ENCODE measurements at regions not wholly inside any gene's neighbourhood (a gene's known extent, or its start where the extent isn't known, plus 50 kb on each side); places are given as distances from the start of the nearest gene placed in this dataset.
"Not testable (repeated sequence)": the region's sequence is repeated elsewhere in the genome, so short reads cannot be mapped to it uniquely, and the experiment has no call there.

GRCh38 chr18:60200558-60200957 lies 172.0 kb downstream of the MC4R start:
- no peak for DNase-seq

- no peak for DNase-seq
Measured at GRCh38 chr18:60199505-60199904, 173.1 kb downstream of the MC4R start.

GRCh38 chr18:60197671-60198462 lies 174.7 kb downstream of the MC4R start:
- DNase-seq, result no peak

GRCh38 chr18:60196836-60197606 lies 175.6 kb downstream of the MC4R start:
- no peak for DNase-seq

GRCh38 chr18:60193780-60194179 lies 178.8 kb downstream of the MC4R start:
- DNase-seq, result no peak

DNA sequence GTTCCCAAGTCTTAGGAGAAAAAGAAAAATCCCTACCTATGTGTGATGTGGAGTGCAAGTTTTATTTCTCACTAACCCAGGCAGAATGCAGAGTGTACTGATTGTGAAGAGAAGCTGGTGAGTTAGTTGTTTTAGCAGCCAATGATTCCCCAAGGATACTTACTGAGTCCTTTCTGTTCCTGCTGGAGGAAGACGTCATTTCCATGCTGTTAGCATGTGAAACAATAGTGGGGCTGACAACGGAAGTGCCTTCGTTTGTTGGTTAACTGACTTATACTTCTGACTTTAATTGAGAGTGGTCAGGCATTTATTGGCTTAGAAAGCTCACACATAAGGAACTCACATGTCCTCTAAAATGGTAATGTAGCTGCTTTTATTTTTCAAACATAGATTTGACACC lies 180.6 kb downstream of the MC4R start:
- DNase-seq, result no peak

DNA sequence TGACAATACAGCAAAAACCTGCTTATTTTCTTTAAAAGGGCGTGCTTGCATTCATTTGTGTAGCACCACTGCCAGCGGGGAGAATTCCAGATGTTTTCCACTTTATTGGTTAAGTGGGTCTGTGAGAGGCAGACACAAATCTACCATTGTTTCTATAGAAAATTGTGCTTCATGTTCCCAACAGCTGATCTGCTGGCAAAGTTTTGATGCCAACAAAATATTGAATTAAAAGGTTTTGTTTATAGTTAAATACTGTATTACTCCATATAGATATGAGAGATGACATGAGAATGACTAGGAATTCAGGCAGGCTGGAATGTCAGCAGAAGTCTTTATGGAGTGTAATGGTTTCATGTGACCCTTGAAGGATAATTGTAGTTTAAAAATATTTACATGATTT lies 182.7 kb downstream of the MC4R start:
- DNase-seq, result no peak

- DNase-seq, result no peak
Measured at GRCh38 chr18:60188958-60189357, 183.6 kb downstream of the MC4R start.

GRCh38 chr18:60182223-60182622 lies 190.4 kb downstream of the MC4R start:
- DNase-seq, result no peak

- DNase-seq, result no peak
Measured at GRCh38 chr18:60180671-60181070, 191.9 kb downstream of the MC4R start.

DNA sequence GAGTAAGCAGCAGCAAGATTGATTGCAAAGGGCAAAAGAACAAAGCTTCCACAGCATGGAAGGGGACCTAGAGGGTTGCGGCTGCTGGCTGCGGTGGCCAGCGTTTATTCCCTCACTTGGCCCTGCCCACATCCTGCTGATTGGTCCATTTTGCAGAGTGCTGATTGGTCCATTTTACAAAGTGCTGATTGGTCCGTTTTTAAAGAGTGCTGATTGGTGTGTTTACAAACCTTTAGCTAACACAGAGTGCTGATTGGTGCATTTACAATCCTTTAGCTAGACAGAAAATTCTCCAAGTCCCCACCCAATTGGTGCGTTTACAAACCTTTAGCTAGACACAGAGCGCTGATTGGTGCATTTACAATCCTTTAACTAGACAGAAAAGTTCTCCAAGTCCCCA lies 194.4 kb downstream of the MC4R start:
- not testable (repeated sequence) for DNase-seq

DNA sequence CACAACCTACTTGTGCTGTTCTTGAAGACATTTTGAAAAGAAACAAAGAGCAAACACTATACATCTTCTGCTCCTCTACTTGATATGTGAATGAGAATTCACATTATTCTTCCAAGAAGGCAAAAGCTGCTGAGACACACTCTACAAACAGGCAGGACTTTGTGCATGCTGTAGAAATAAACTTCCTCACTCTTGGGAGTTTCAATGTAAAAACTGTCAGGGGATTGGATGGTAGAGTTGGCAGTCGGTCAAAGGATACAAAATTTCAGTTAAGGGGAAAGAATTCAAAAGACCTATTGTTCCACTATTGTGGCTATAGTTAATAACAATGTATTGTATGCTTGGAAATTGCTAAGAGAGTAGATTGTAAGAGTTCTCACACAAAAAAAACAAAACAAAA lies 196.3 kb downstream of the MC4R start:
- no peak for DNase-seq

DNA sequence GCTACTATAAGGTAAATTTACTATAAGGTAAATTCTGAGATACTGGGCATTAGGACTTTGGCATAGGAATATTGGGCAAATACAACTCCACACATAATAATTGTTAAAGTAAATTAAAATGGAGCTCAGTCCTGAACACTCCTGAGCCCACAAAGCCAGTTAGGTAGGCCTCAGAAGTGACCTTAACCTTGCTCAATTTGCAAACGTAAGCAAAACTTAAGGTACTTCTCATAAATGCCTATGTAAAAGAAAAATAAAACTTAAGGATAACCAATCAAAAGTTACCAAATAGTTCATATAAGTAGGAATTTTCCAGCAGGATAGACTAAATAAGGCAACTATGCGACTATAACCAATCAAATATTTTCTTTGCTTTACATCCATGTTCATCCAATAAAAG lies 197.7 kb downstream of the MC4R start:
- DNase-seq, result no peak

DNA sequence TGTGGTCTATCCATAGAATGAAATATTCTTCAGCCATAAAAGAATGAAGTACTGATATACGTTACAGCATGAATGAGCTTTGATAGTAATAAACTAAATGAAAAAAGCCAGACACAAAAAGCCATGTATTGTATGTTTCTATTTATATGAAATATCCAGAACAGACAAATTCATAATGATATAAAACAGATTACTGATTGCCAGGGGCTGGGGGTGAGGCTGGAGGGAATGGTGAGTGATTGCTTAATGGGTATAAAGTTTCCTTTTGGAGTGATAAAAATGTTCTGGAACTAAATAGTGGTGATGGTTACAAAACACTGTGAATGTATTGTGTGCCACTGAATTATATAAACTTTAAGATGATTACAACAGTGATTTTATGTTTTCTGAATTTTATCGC lies 200.5 kb downstream of the MC4R start:
- no peak for DNase-seq

DNA sequence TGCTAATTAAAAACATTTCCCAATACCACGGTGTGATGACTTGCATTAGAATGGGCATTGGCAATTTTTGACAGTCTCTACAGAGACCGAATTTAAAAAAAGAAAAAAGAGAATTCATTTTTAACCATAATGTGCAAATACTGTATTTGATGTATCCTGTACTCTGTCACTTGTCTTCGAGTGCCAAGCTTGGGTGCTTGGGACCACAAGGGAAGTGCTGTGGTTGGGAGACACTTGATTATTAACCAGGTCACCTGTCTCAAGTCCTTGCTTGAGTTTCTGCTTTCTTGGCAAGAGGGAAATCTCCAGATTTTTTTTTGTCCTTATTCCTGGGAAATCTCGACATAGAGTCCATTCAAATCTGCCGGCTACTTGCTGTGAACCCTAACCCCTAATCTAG lies 209.0 kb downstream of the MC4R start:
- DNase-seq, result no peak

DNA sequence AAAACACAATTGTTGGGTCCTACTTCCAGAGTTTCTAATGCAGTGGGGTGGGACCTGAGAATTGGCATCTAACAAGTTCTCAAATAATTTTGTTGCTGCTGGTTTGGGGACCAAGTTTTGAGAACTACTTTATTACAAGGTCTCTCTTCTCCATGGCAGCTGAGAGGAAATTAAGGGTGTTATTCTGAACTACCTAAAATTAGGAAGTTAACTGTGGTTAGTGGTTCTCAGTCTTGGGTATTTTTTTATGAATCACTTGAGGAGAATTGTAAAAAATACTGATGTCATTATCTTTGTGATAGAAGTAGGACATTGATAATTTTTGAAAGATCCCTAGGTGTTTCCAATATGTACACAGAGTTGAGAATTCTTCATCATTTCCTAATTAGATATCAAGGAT lies 210.2 kb downstream of the MC4R start:
- DNase-seq, result no peak

- no peak for DNase-seq
Measured at GRCh38 chr18:60157810-60158209, 214.8 kb downstream of the MC4R start.

DNA sequence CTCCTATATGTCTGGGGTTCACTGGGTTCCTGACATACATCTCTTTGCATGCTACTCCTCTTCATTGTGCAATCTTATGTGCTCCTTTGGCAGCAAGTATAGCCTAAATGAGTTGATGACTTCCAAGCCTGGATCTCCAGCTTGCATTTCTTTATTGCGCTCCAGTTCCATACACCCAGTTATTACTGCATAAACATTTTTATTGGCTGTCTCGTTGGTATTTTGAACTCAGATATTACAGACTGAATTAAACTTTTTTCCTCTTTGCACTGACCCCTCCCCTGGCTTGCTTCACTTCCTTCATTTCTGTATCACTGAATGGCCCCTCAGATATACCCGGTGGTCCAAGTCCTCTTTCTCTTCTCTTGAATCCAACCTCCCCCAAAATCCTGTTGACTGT lies 219.2 kb downstream of the MC4R start:
- DNase-seq, result no peak

- no peak for DNase-seq
Measured at GRCh38 chr18:60149316-60149715, 223.3 kb downstream of the MC4R start.

DNA sequence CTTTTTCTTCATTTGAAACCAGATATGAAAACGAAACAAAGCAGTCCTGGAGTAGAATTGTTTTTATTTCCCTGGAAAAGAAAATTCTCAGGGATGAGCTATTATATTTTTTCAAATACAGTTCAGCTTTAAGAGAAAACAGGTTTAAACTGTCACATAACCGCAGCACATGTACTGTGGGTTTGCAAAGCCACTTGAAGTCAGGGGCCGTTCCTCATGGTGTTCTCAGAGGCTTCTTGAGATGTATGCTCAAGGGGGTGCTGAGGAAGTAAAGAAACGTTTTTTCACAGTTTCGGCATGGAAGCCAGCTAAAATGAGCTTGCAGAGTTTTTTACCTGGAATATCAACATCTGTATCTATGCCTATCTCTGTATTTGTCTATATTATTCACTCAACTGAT lies 225.3 kb downstream of the MC4R start:
- DNase-seq, result no peak

DNA sequence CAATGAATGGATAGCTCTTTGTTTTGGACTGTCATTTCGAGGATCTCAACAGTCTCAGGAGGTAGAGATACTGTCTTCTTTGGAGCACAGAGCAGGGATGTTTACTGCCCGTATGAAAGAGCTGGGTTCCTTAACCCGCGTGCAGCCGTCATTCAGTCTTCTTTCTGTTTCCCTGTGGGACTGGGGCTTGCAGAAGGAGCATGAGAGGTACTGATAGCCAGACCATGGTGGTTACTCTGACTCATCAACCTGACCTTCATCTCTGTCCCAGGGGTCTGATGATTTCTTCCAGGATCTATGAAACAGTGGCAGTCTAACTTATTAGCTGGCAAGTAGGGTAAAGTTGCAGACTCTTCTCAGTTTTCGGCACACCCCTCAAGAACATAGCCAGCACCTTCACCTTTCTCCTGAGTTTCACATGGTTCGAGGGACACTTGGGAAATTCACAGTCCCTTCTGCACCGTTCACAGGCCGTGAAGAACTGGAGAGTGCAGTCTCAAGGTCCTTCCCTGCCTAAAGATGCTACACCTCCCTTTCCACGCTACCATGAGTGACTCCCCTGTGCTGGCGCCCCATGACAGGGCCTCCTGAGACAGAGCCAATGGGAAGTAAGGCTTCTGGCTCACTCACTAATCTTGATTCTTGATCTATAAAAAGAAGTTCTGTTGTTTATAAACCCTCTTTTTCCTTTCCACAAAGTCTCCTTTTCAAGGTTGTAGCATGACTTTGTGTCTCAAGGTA lies 226.2 kb downstream of the MC4R start:
- DNase-seq, result no peak

- no peak for DNase-seq
Measured at GRCh38 chr18:60145776-60146175, 226.8 kb downstream of the MC4R start.

DNA sequence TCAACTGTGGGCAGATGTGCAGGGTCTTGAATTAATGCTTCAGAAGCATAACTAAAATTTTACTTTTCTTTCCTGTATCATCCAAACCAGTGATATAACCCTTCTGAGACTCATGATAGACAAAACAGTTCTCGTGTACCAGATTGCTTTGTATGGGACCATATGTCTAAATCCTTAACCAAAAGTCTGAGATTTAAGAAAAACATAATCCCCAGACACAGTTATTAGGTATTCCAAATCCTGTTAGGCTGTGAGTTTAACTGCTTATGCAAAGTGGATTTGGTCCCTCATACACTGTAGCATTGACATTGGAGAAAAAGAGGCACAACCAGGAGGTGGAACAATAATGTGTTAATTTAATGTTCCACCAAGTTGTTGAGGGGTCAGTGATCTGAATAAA lies 235.0 kb downstream of the PMAIP1 start:
- DNase-seq, result no peak

DNA sequence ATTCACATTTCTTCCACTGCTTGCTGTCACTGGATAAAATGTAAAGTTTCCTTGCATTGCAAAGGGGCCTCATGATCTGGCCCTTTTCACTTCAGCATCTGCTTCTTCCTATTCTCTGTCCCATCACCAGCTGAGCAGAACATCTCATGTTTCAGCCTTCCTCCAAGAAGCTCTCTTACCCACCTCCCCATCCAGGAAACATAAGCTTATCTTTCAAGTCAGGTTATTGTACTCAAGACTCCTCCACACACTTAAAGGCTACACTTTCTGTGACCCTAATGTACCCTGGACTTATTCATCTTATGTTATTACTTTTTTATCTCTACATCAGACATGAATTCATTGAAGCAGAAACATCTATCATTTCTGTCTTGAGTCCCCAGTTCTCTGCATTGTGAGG lies 230.5 kb downstream of the PMAIP1 start:
- DNase-seq, result no peak
